NCI-H128 (cell line): ENCODE measurements at regions not wholly inside any gene's neighbourhood (a gene's known extent, or its start where the extent isn't known, plus 50 kb on each side); places are given as distances from the start of the nearest gene placed in this dataset.
"Not testable (repeated sequence)": the region's sequence is repeated elsewhere in the genome, so short reads cannot be mapped to it uniquely, and the experiment has no call there.

ENCODE experiments used
- DNase-seq: peaks from one replicate; lab custom pipeline; 2025; ENCODE audit not compliant: unreplicated experiment; lab: John Stamatoyannopoulos, UW

GRCh38 chr7:19623676-19624075 lies 85.2 kb downstream of the POLR1F start:
- no peak for DNase-seq

GRCh38 chr7:19621740-19622139 lies 87.1 kb downstream of the POLR1F start:
- no peak for DNase-seq

- DNase-seq, result no peak
Measured at GRCh38 chr7:19620470-19620869, 88.4 kb downstream of the POLR1F start.

- no peak for DNase-seq
Measured at GRCh38 chr7:19619122-19619521, 89.7 kb downstream of the POLR1F start.

GRCh38 chr7:19617901-19618300 lies 90.9 kb downstream of the POLR1F start:
- DNase-seq, result no peak

- no peak for DNase-seq
Measured at GRCh38 chr7:19610194-19610943, 98.5 kb downstream of the POLR1F start.

GRCh38 chr7:19589446-19589845 lies 119.4 kb downstream of the POLR1F start:
- DNase-seq, result no peak

GRCh38 chr7:19587291-19587690 lies 121.5 kb downstream of the POLR1F start:
- DNase-seq, result no peak

GRCh38 chr7:19585761-19586160 lies 123.1 kb downstream of the POLR1F start:
- DNase-seq, result no peak

GRCh38 chr7:19575909-19576557 lies 132.8 kb downstream of the POLR1F start:
- no peak for DNase-seq

- no peak for DNase-seq
Measured at GRCh38 chr7:19574131-19574530, 134.7 kb downstream of the POLR1F start.

- no peak for DNase-seq
Measured at GRCh38 chr7:19572566-19572965, 136.3 kb downstream of the POLR1F start.

GRCh38 chr7:19567011-19567410 lies 141.8 kb downstream of the POLR1F start:
- DNase-seq, result no peak

- no peak for DNase-seq
Measured at GRCh38 chr7:19565602-19566001, 143.2 kb downstream of the POLR1F start.

GRCh38 chr7:19561121-19561805 lies 147.6 kb downstream of the POLR1F start:
- DNase-seq, result no peak

GRCh38 chr7:19560111-19560883 lies 148.5 kb downstream of the POLR1F start:
- DNase-seq, result no peak

- DNase-seq, result no peak
Measured at GRCh38 chr7:19558527-19558926, 150.3 kb downstream of the POLR1F start.

GRCh38 chr7:19557726-19558465 lies 150.9 kb downstream of the POLR1F start:
- DNase-seq, result no peak

- no peak for DNase-seq
Measured at GRCh38 chr7:19554581-19554980, 154.3 kb downstream of the POLR1F start.

GRCh38 chr7:19552576-19552975 lies 156.3 kb downstream of the POLR1F start:
- DNase-seq, result no peak

- not testable (repeated sequence) for DNase-seq
Measured at GRCh38 chr7:19549246-19549645, 159.6 kb downstream of the POLR1F start.
